SK-N-MC (cell line): ENCODE measurements at regions not wholly inside any gene's neighbourhood (a gene's known extent, or its start where the extent isn't known, plus 50 kb on each side); places are given as distances from the start of the nearest gene placed in this dataset.

Experiments used
- EZH2 ChIP-seq: fragments of 200-600 bp; sonication (generic); IDR thresholded peaks from one replicate; pipeline ENCODE4 v1.6.1; 2017; ENCODE audit warnings: antibody characterized with exemption
- POLR2AphosphoS5 ChIP-seq: IDR thresholded peaks from 2 replicates; pipeline ENCODE4 v1.6.1; 2012; ENCODE audit warnings: mild to moderate bottlenecking, low read depth, low read length, borderline replicate concordance

- no peak for TF ChIP-seq EZH2
- TF ChIP-seq POLR2AphosphoS5, result no peak
These were observed 65.6 kb upstream of the USP15 start for GRCh38 chr12:62194616-62195015.
